Coronary artery (tissue), 2 donors: ENCODE measurements at regions not wholly inside any gene's neighbourhood (a gene's known extent, or its start where the extent isn't known, plus 50 kb on each side); places are given as distances from the start of the nearest gene placed in this dataset.

Experiments
- DNase-seq: peaks from one replicate; pipeline ENCODE4 v3.0.0-alpha.2; 2017; ENCODE audit warnings: low spot score
- H3K27ac ChIP-seq, 2 donors: fragments of 200-600 bp; sonication (generic); one replicate each; pipeline ENCODE4 v1.5.1; 2016 to 2019
- H3K4me3 ChIP-seq: fragments of 200-600 bp; sonication (generic); 2 replicates; pipeline ENCODE4 v1.5.1; 2016; ENCODE audit warnings: mild to moderate bottlenecking, moderate library complexity
- TF ChIP-seq, protein P1 (sequence below): fragments of 200-600 bp; sonication (generic); IDR thresholded peaks from one replicate; pipeline ENCODE4 v1.5.1; 2019; ENCODE audit warnings: antibody characterized with exemption

DNA sequence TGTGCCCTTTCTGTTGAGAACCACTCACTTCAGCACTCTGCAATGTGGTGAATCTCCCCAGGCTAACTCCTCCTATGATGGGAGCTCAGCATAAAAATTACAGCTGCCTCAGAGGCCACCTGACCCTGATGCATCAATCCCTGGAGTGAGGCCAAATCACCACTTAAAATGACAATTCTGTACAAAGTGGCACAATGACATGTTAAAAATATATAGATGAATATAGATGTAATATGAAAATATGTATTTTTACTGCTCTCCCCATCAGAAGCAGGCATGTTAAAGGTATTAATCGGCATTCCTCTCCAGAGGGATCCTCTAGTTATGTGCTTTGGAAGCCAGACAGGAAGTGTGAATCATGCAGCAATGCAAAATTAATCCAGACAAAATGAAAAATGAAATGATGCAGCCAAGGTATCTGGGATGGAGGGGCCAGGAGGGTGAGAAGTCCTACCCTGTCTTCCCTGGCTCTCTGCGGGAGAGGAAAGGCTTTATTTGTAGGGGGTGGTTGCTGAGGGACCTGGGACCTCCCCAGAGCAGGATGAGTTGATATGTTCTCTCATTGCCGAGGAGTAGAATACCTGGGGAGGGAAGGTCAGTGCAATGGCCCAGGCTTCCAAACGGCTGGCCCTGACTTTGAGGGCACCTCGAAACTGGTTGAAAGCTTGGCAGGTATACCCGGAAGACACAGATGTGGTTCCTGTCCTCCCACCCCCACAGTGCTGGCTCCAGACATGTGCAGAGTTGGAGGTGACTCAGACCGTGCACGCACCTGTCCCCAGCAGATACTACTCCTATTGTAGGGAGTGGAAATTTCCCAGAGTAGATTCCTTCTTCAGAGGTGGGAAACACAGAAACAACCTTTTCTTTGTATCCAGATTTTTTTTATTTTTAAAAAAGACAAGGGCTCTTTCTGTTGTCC, 347.9 kb upstream of the NCAM1 start:
- Histone ChIP-seq H3K27ac (no peak overlapping the region), H3K4me3 (no peak overlapping the region)
- TF ChIP-seq, protein P1, sequence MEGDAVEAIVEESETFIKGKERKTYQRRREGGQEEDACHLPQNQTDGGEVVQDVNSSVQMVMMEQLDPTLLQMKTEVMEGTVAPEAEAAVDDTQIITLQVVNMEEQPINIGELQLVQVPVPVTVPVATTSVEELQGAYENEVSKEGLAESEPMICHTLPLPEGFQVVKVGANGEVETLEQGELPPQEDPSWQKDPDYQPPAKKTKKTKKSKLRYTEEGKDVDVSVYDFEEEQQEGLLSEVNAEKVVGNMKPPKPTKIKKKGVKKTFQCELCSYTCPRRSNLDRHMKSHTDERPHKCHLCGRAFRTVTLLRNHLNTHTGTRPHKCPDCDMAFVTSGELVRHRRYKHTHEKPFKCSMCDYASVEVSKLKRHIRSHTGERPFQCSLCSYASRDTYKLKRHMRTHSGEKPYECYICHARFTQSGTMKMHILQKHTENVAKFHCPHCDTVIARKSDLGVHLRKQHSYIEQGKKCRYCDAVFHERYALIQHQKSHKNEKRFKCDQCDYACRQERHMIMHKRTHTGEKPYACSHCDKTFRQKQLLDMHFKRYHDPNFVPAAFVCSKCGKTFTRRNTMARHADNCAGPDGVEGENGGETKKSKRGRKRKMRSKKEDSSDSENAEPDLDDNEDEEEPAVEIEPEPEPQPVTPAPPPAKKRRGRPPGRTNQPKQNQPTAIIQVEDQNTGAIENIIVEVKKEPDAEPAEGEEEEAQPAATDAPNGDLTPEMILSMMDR: no peak
- no peak for DNase-seq

DNA sequence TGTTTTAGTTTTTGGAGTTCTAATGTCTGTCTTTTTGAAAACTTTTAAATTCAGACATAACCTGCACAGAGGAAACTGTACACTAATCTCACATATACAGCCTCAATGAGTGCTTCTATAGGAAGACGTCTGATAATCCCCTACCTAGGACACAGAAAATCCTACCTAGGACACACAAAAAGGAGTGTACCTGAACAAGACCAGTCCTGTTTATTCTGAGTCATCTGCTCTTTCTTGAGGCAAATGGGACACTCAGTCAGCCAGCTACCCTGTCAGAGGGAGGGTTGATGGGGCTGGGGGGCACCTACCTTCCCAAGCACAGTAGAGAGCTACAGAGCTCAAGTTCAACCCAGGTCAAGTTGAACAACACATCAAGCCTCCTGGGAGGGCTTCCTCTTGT, 346.6 kb upstream of the NCAM1 start:
- Histone ChIP-seq H3K27ac (no peak overlapping the region), H3K4me3 (no peak overlapping the region)
- no peak for DNase-seq
- TF ChIP-seq, protein P1: no peak

DNA sequence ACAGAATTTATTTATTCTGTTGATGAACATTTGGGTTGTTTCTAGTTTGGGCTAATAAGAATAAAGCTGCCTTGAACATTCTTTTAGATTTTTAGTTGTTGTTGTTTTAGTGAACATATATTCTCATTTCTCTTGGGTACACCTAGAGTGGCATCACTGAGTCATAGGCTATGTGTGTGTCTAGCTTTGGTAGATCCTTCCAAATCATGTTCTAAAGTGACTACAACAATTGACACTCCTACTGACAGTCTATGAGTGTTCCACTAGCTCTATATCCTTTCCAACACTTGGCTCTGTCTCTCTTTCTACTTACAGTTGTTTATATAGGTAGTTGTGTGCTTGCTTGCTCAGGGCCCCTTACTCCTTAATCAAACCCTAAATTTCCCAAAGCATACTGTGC, 346.0 kb upstream of the NCAM1 start:
- H3K27ac ChIP-seq: no peak overlapping the region
- TF ChIP-seq, protein P1: no peak
- no peak overlapping the region for H3K4me3 ChIP-seq
- DNase-seq: no peak

DNA sequence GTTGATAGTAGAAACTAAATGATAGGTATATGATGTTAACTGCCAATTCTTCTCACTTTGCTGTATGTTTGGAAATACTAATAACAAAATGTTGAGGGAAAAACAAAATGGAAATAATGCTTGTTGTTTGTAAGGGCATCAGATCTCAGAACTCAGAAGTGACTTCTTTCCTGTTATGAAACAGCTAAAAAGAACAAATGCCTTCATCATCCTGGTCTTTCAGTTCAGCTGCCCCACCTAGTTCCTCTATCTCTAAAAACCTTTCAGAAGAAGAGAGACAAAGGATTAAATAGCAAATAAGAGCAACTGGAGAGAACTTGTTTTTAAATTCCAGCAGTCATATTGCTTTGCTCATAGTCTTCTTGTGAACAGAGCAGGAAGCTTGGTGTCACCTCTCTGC, 345.3 kb upstream of the NCAM1 start:
- Histone ChIP-seq H3K4me3 (no peak overlapping the region), H3K27ac (no peak overlapping the region)
- DNase-seq: no peak
- TF ChIP-seq, protein P1: no peak

DNA sequence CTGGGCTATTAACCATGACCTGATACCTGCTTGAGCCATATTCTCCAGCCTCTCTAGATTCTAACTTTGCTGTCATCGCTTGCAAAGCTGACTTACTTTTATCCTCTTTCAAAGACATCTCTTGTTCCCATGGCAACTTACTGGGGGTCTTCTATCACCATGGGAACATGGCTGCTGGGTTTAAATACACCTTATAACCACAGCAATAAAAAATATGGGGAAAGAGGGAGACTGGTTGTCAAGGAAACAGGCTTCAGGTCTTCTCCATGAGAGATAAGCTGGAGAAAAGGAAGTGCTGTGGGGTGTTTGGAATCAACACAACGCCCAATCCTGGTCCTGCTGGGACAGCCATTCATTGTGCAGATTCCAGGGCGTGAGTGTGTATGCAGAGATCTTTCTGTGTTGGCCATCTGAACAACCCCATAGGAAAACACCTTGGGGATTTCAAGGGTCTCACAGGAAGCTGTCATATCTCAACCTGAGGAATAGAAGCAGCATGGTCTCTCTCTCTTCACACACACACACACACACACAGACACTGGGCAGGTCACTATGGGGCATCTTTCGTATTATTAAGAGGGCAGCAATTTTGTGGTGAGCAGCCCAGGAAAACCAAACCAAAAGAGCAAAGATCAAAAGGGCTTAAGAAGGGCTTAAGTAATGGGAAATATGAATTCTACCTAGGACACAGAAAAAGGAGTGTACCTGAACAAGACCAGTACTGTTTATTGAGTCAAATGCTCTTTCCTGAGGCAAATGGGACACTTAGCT, 344.7 kb upstream of the NCAM1 start:
- TF ChIP-seq, protein P1: no peak

DNA sequence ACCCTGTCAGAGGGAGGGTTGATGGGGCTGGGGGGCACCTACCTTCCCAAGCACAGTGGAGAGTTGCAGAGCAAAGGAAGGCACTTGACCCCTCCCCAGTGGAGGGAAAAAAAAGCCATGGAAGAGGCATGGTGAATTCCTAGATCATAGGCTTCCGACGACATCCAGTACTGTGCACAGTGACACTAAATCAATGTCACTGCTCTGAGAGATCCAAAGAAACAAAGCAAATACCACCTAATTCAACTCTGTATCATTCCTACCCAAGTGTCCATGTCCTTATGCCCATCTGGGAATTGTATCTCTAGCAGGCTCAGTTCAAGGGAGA, 344.2 kb upstream of the NCAM1 start:
- no peak overlapping the region for H3K27ac ChIP-seq
- TF ChIP-seq, protein P1: no peak
- H3K4me3 ChIP-seq: no peak overlapping the region
- DNase-seq: no peak

More for the DNA sequence above, 344.7 kb upstream of the NCAM1 start:
- H3K4me3 ChIP-seq: no peak overlapping the region
- DNase-seq: no peak
- no peak overlapping the region for H3K27ac ChIP-seq
